H9 (cell line): ENCODE measurements at regions not wholly inside any gene's neighbourhood (a gene's known extent, or its start where the extent isn't known, plus 50 kb on each side); places are given as distances from the start of the nearest gene placed in this dataset.

Experiments used
- DNase-seq: peaks from one replicate; pipeline ENCODE4 v3.0.0-alpha.2; 2017
- H2AFZ ChIP-seq: one replicate; pipeline ENCODE4 v1.6.1; 2013; ENCODE audit warnings: mild to moderate bottlenecking, low read length, control low read depth, moderate library complexity
- H2AK5ac ChIP-seq: 2 replicates; pipeline ENCODE4 v1.6.1; 2013; ENCODE audit warnings: low read length, control low read depth, mixed read lengths; ENCODE audit not compliant: insufficient read length
- H2BK120ac ChIP-seq: one replicate; pipeline ENCODE4 v1.6.1; 2013; ENCODE audit warnings: low read depth, mild to moderate bottlenecking, low read length, control low read depth, inconsistent platforms; ENCODE audit not compliant: poor library complexity, severe bottlenecking
- H2BK12ac ChIP-seq: 2 replicates; pipeline ENCODE4 v1.6.1; 2013; ENCODE audit warnings: low read length, control low read depth, mixed read lengths, low read depth; ENCODE audit not compliant: insufficient read length
- H2BK15ac ChIP-seq: 2 replicates; pipeline ENCODE4 v1.6.1; 2013; ENCODE audit warnings: low read depth, low read length, control low read depth
- H2BK20ac ChIP-seq: one replicate; pipeline ENCODE4 v1.6.1; 2013; ENCODE audit warnings: low read depth, mild to moderate bottlenecking, low read length, control low read depth, inconsistent platforms; ENCODE audit not compliant: poor library complexity, severe bottlenecking
- H2BK5ac ChIP-seq: 2 replicates; pipeline ENCODE4 v1.6.1; 2013; ENCODE audit warnings: low read length, control low read depth, mixed read lengths; ENCODE audit not compliant: insufficient read length
- H3K14ac ChIP-seq: 2 replicates; pipeline ENCODE4 v1.6.1; 2013; ENCODE audit warnings: low read length, control low read depth; ENCODE audit not compliant: insufficient read depth
- H3K18ac ChIP-seq: 2 replicates; pipeline ENCODE4 v1.6.1; 2013; ENCODE audit warnings: low read depth, mild to moderate bottlenecking, mixed read lengths, low read length, control low read depth; ENCODE audit not compliant: insufficient read length
- H3K23ac ChIP-seq: 2 replicates; pipeline ENCODE4 v1.6.1; 2013; ENCODE audit warnings: low read length, control low read depth, mixed read lengths, low read depth; ENCODE audit not compliant: insufficient read length
- H3K23me2 ChIP-seq: 2 replicates; pipeline ENCODE4 v1.6.1; 2013; ENCODE audit warnings: low read depth, mild to moderate bottlenecking, mixed read lengths, low read length, control low read depth; ENCODE audit not compliant: insufficient read length, poor library complexity, severe bottlenecking
- H3K27ac ChIP-seq: 2 replicates; pipeline ENCODE4 v1.5.1; 2013; ENCODE audit warnings: low read length, control low read depth, mixed read lengths, low read depth; ENCODE audit not compliant: insufficient read length
- H3K27me3 ChIP-seq: 2 replicates; pipeline ENCODE4 v1.6.1; 2013; ENCODE audit warnings: low read length, control low read depth, inconsistent platforms; ENCODE audit not compliant: insufficient read depth
- H3K4ac ChIP-seq: 2 replicates; pipeline ENCODE4 v1.6.1; 2013; ENCODE audit warnings: low read depth, mild to moderate bottlenecking, control low read depth, inconsistent platforms, low read length, moderate library complexity
- H3K4me1 ChIP-seq: 2 replicates; pipeline ENCODE4 v1.6.1; 2013; ENCODE audit warnings: low read length, control low read depth, inconsistent platforms; ENCODE audit not compliant: insufficient read depth
- H3K4me2 ChIP-seq: 2 replicates; pipeline ENCODE4 v1.6.1; 2013; ENCODE audit warnings: low read length, control low read depth, mixed read lengths; ENCODE audit not compliant: insufficient read length, insufficient read depth
- H3K56ac ChIP-seq: 2 replicates; pipeline ENCODE4 v1.6.1; 2013; ENCODE audit warnings: low read depth, mild to moderate bottlenecking, mixed read lengths, low read length, control low read depth; ENCODE audit not compliant: insufficient read length
- H3K79me1 ChIP-seq: 2 replicates; pipeline ENCODE4 v1.6.1; 2013; ENCODE audit warnings: low read depth, mild to moderate bottlenecking, moderate library complexity, low read length, control low read depth, inconsistent platforms; ENCODE audit not compliant: insufficient read depth, poor library complexity, severe bottlenecking
- H3K79me2 ChIP-seq: 2 replicates; pipeline ENCODE4 v1.6.1; 2013; ENCODE audit warnings: low read length, control low read depth, inconsistent platforms; ENCODE audit not compliant: insufficient read depth
- H3K9ac ChIP-seq: 2 replicates; pipeline ENCODE4 v1.6.1; 2013; ENCODE audit warnings: low read length, control low read depth, mixed read lengths; ENCODE audit not compliant: insufficient read length; ENCODE audit errors: extremely low read depth
- H3K9me3 ChIP-seq: one replicate; pipeline ENCODE4 v1.6.1; 2013; ENCODE audit warnings: low read depth, low read length, inconsistent platforms; ENCODE audit not compliant: control insufficient read depth
- H3T11ph ChIP-seq: one replicate; pipeline ENCODE4 v1.6.1; 2013; ENCODE audit warnings: mild to moderate bottlenecking, low read length, control low read depth, inconsistent platforms
- H4K20me1 ChIP-seq: one replicate; pipeline ENCODE4 v1.6.1; 2013; ENCODE audit not compliant: control insufficient read depth, insufficient read length, insufficient read depth
- H4K5ac ChIP-seq: 2 replicates; pipeline ENCODE4 v1.6.1; 2013; ENCODE audit warnings: low read depth, mild to moderate bottlenecking, mixed read lengths, low read length, control low read depth; ENCODE audit not compliant: insufficient read length
- H4K8ac ChIP-seq: replicated peaks from 2 replicates; pipeline ENCODE4 v1.6.1; 2013; ENCODE audit warnings: low read length, control low read depth, mixed read lengths, low read depth; ENCODE audit not compliant: insufficient read length
- H4K91ac ChIP-seq: 2 replicates; pipeline ENCODE4 v1.6.1; 2013; ENCODE audit warnings: low read depth, mild to moderate bottlenecking, moderate library complexity, mixed read lengths, low read length, control low read depth; ENCODE audit not compliant: insufficient read length
- H3K27ac Mint-ChIP-seq, 3 experiments: 2 replicates in 2 of 3; 3 replicates in 1 of 3; pipeline ENCODE4 v1.8.0; 2020 to 2021; ENCODE audit warnings: mixed read lengths in 3 of 3, mild to moderate bottlenecking in 1 of 3, moderate library complexity in 1 of 3
- H3K27me3 Mint-ChIP-seq: 2 replicates; pipeline ENCODE4 v1.8.0; 2021; ENCODE audit warnings: low read depth, mild to moderate bottlenecking, moderate library complexity, mixed read lengths
- H3K36me3 Mint-ChIP-seq, 3 experiments: 2 replicates in 2 of 3; 3 replicates in 1 of 3; pipeline ENCODE4 v1.8.0; 2020 to 2021; ENCODE audit warnings: low read depth in 3 of 3, mixed read lengths in 3 of 3; ENCODE audit not compliant: insufficient read depth in 1 of 3
- H3K4me1 Mint-ChIP-seq, 2 experiments: 2 replicates each; pipeline ENCODE4 v1.8.0; 2020; ENCODE audit warnings: mixed read lengths in 2 of 2
- H3K4me3 Mint-ChIP-seq, 2 experiments: 2 replicates in 1 of 2; 3 replicates in 1 of 2; pipeline ENCODE4 v1.8.0; 2020 to 2021; ENCODE audit warnings: mild to moderate bottlenecking in 2 of 2, mixed read lengths in 2 of 2, moderate library complexity in 1 of 2
- H3K9me3 Mint-ChIP-seq, 2 experiments: 2 replicates in 1 of 2; 3 replicates in 1 of 2; pipeline ENCODE4 v1.8.0; 2020; ENCODE audit warnings: mild to moderate bottlenecking in 2 of 2, mixed read lengths in 2 of 2, moderate library complexity in 1 of 2
- whole genome bisulfite sequencing: extraction: QIAGEN DNeasy Blood & Tissue Kit; methylation state at CpG from one replicate; pipeline ENCODE4 v1.1.7; 2013; ENCODE audit warnings: missing lambda C conversion rate, low lambda C conversion rate, mixed read lengths; ENCODE audit not compliant: insufficient read length; ENCODE audit errors: extremely low coverage; 5-methylcytosine and 5-hydroxymethylcytosine counted together
- TF ChIP-seq, protein P1 (sequence below): fragments of 200-600 bp; sonication (generic); conservative IDR thresholded peaks from 3 replicates; pipeline ENCODE4 v1.8.0; 2021; ENCODE audit warnings: antibody characterized with exemption, mild to moderate bottlenecking

DNA sequence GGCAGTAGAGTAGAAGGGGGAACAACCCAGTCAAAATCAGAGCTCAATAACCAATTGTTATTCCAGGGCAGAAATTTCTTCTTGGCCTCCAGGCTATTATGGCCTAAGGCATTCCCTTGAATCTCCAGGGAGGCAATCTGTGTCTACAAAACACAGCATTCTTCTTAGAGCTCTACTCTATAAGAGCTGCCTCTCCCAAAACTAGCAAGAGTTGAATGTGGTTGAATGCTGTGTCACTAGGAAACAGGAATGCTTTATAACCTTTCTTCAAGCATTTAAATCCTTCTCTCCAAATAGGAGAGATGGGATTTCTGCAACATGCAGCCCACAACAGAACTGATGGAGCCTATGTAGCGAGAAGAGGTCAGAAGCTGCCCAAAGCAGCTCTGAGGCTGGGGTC is 97.1 kb upstream of the APC start:
- no peak overlapping the region for H4K8ac ChIP-seq
- no peak overlapping the region for H2BK15ac ChIP-seq
- H3K9ac ChIP-seq: no peak overlapping the region
- no peaks in the 10 kb centered on the region for H3K27me3 Mint-ChIP-seq
- no peaks in the 10 kb centered on the region for H3K79me1 ChIP-seq
- TF ChIP-seq, protein P1, sequence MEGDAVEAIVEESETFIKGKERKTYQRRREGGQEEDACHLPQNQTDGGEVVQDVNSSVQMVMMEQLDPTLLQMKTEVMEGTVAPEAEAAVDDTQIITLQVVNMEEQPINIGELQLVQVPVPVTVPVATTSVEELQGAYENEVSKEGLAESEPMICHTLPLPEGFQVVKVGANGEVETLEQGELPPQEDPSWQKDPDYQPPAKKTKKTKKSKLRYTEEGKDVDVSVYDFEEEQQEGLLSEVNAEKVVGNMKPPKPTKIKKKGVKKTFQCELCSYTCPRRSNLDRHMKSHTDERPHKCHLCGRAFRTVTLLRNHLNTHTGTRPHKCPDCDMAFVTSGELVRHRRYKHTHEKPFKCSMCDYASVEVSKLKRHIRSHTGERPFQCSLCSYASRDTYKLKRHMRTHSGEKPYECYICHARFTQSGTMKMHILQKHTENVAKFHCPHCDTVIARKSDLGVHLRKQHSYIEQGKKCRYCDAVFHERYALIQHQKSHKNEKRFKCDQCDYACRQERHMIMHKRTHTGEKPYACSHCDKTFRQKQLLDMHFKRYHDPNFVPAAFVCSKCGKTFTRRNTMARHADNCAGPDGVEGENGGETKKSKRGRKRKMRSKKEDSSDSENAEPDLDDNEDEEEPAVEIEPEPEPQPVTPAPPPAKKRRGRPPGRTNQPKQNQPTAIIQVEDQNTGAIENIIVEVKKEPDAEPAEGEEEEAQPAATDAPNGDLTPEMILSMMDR: no peak
- no peaks in the 10 kb centered on the region for H3K9me3 Mint-ChIP-seq
- H4K20me1 ChIP-seq: no peaks in the 10 kb centered on the region
- H3K14ac ChIP-seq: no peak overlapping the region
- H2BK20ac ChIP-seq: no peak overlapping the region
- H3K27ac Mint-ChIP-seq: no peak overlapping the region
- H2BK5ac ChIP-seq: no peak overlapping the region
- no peaks in the 10 kb centered on the region for H3K23me2 ChIP-seq
- no peaks in the 10 kb centered on the region for H3K27me3 ChIP-seq
- H2AFZ ChIP-seq: no peak overlapping the region
- no peak overlapping the region for H3K4me3 Mint-ChIP-seq
- H3K4ac ChIP-seq: no peak overlapping the region
- no peaks in the 10 kb centered on the region for H3K4me1 Mint-ChIP-seq
- H4K5ac ChIP-seq: no peak overlapping the region
- no peak overlapping the region for H4K91ac ChIP-seq
- no peak overlapping the region for H3K18ac ChIP-seq
- H3K79me2 ChIP-seq: no peaks in the 10 kb centered on the region
- no peak overlapping the region for H2BK120ac ChIP-seq
- no peaks in the 10 kb centered on the region for H3K4me1 ChIP-seq
- WGBS: no CpG with 5 or more reads among the region's 1 CpG
- no peak overlapping the region for H3T11ph ChIP-seq
- H3K9me3 ChIP-seq: no peaks in the 10 kb centered on the region
- H2BK12ac ChIP-seq: no peak overlapping the region
- no peaks in the 10 kb centered on the region for H3K36me3 Mint-ChIP-seq
- no peak for DNase-seq
- H3K27ac ChIP-seq: no peak overlapping the region
- no peak overlapping the region for H2AK5ac ChIP-seq
- H3K4me2 ChIP-seq: no peak overlapping the region
- no peak overlapping the region for H3K56ac ChIP-seq
- H3K23ac ChIP-seq: no peak overlapping the region
